Fibroblast of lung (primary cell): ENCODE measurements at regions not wholly inside any gene's neighbourhood (a gene's known extent, or its start where the extent isn't known, plus 50 kb on each side); places are given as distances from the start of the nearest gene placed in this dataset.

ENCODE experiments used
- DNase-seq, 2 donors: peaks; one replicate each; pipeline versions ENCODE4 v3.0.0 to v3.0.0-alpha.2; 2010; ENCODE audit warnings: low read depth in 2 of 2
- H2AFZ ChIP-seq: 2 replicates; pipeline ENCODE4 v1.5.1; 2012; ENCODE audit warnings: low read length, control low read depth, inconsistent platforms
- H3K27ac ChIP-seq: 2 replicates; pipeline ENCODE4 v1.5.1; 2011; ENCODE audit warnings: low read length, control low read depth; ENCODE audit not compliant: insufficient read depth
- H3K27me3 ChIP-seq: 2 replicates; pipeline ENCODE4 v1.5.1; 2011; ENCODE audit warnings: mild to moderate bottlenecking, low read length; ENCODE audit not compliant: control insufficient read depth, insufficient read depth
- H3K36me3 ChIP-seq: 2 replicates; pipeline ENCODE4 v1.5.1; 2011; ENCODE audit warnings: low read length; ENCODE audit not compliant: control insufficient read depth, insufficient read depth
- H3K4me1 ChIP-seq: 2 replicates; pipeline ENCODE4 v1.5.1; 2011; ENCODE audit warnings: low read length; ENCODE audit not compliant: control insufficient read depth, insufficient read depth; ENCODE audit errors: extremely low read depth
- H3K4me2 ChIP-seq: 2 replicates; pipeline ENCODE4 v1.5.1; 2011; ENCODE audit warnings: low read length, control low read depth; ENCODE audit not compliant: insufficient read depth; ENCODE audit errors: extremely low read depth
- H3K4me3 ChIP-seq, 4 experiments: fragments of 200-600 bp in 1 of 4; sonication (generic) in 1 of 4; replicated peaks in 1 of 4; 2 replicates each; pipeline ENCODE4 v1.5.1; 2011 to 2016; ENCODE audit warnings: low read length in 4 of 4, low read depth in 3 of 4, mild to moderate bottlenecking in 3 of 4, control low read depth in 2 of 4, inconsistent platforms in 1 of 4, mixed read lengths in 1 of 4; ENCODE audit not compliant: insufficient read depth in 1 of 4; ENCODE audit errors: control extremely low read depth in 1 of 4
- H3K79me2 ChIP-seq: 2 replicates; pipeline ENCODE4 v1.5.1; 2012; ENCODE audit warnings: mild to moderate bottlenecking, low read length, inconsistent platforms; ENCODE audit not compliant: control insufficient read depth, insufficient read depth
- H3K9ac ChIP-seq: 2 replicates; pipeline ENCODE4 v1.5.1; 2011; ENCODE audit warnings: mild to moderate bottlenecking, low read length, control low read depth; ENCODE audit not compliant: insufficient read depth
- H3K9me3 ChIP-seq: 2 replicates; pipeline ENCODE4 v1.5.1; 2012; ENCODE audit warnings: low read depth, low read length; ENCODE audit not compliant: control insufficient read depth, insufficient read depth
- H4K20me1 ChIP-seq: 2 replicates; pipeline ENCODE4 v1.5.1; 2011; ENCODE audit warnings: low read length; ENCODE audit not compliant: control insufficient read depth, insufficient read depth; ENCODE audit errors: extremely low read depth
- CTCF ChIP-seq, 2 donors: IDR thresholded peaks in 1 of 2; conservative IDR thresholded peaks in 1 of 2; 1 replicate in 1 of 2; 2 replicates in 1 of 2; pipeline ENCODE4 v1.5.1; 2011 to 2012; ENCODE audit warnings: low read length in 2 of 2, control low read depth in 1 of 2, inconsistent platforms in 1 of 2, low read depth in 1 of 2, mild to moderate bottlenecking in 1 of 2
- EZH2 ChIP-seq: IDR thresholded peaks from 2 replicates; pipeline ENCODE4 v1.5.1; 2012; ENCODE audit warnings: low read length, control low read depth, mild to moderate bottlenecking; ENCODE audit errors: missing control alignments

- Histone ChIP-seq H3K9me3 (no peaks in the 10 kb centered on the region), H3K9ac (no peak overlapping the region), H3K36me3 (no peaks in the 10 kb centered on the region), H3K27ac (no peak overlapping the region), H3K27me3 (no peaks in the 10 kb centered on the region), H2AFZ (no peak overlapping the region), H3K4me1 (no peaks in the 10 kb centered on the region), H3K4me2 (no peak overlapping the region), H3K4me3 (no peak overlapping the region), H4K20me1 (no peaks in the 10 kb centered on the region), H3K79me2 (no peaks in the 10 kb centered on the region)
- TF ChIP-seq CTCF (conservative IDR thresholded peaks at IDR 0.05 in 1 of 2, IDR thresholded peaks at IDR 0.05 in 1 of 2; ENCODE audit: low read depth in 1 of 2, low read length in 2 of 2) = no peak
- TF ChIP-seq EZH2 = no peak
- no peak for DNase-seq
Measured at GRCh38 chr6:67358241-67358640, 1276.8 kb upstream of the ADGRB3 start.

GRCh38 chr6:67353861-67354260 lies 1281.2 kb upstream of the ADGRB3 start:
- Histone ChIP-seq H3K9ac (no peak overlapping the region), H3K27ac (no peak overlapping the region), H3K79me2 (no peaks in the 10 kb centered on the region), H3K9me3 (no peaks in the 10 kb centered on the region), H2AFZ (no peak overlapping the region), H3K36me3 (no peaks in the 10 kb centered on the region), H3K4me3 (no peak overlapping the region), H3K4me1 (no peaks in the 10 kb centered on the region), H4K20me1 (no peaks in the 10 kb centered on the region), H3K27me3 (no peaks in the 10 kb centered on the region), H3K4me2 (no peak overlapping the region)
- TF ChIP-seq EZH2 (no peak), CTCF (conservative IDR thresholded peaks at IDR 0.05 in 1 of 2, IDR thresholded peaks at IDR 0.05 in 1 of 2; ENCODE audit: low read depth in 1 of 2, low read length in 2 of 2) (no peak)
- no peak for DNase-seq

- no peak for DNase-seq
- H3K36me3 ChIP-seq = no peaks in the 10 kb centered on the region
- no peak overlapping the region for H3K4me2 ChIP-seq
- no peaks in the 10 kb centered on the region for H3K9me3 ChIP-seq
- H3K4me3 ChIP-seq = no peak overlapping the region
- H3K79me2 ChIP-seq = no peaks in the 10 kb centered on the region
- TF ChIP-seq CTCF (conservative IDR thresholded peaks at IDR 0.05 in 1 of 2, IDR thresholded peaks at IDR 0.05 in 1 of 2; ENCODE audit: low read depth in 1 of 2, low read length in 2 of 2) = no peak
- no peak for TF ChIP-seq EZH2
- H3K27me3 ChIP-seq = no peaks in the 10 kb centered on the region
- H4K20me1 ChIP-seq = no peaks in the 10 kb centered on the region
- H3K27ac ChIP-seq = no peak overlapping the region
- H3K9ac ChIP-seq = no peak overlapping the region
- H2AFZ ChIP-seq = no peak overlapping the region
- no peaks in the 10 kb centered on the region for H3K4me1 ChIP-seq
Measured at GRCh38 chr6:67352717-67353116, 1282.4 kb upstream of the ADGRB3 start.
